Fibroblast of lung (primary cell): ENCODE measurements at regions not wholly inside any gene's neighbourhood (a gene's known extent, or its start where the extent isn't known, plus 50 kb on each side); places are given as distances from the start of the nearest gene placed in this dataset.

Source experiments
- DNase-seq, 2 donors: peaks; one replicate each; pipeline versions ENCODE4 v3.0.0 to v3.0.0-alpha.2; 2010; ENCODE audit warnings: low read depth in 2 of 2
- H2AFZ ChIP-seq: 2 replicates; pipeline ENCODE4 v1.5.1; 2012; ENCODE audit warnings: low read length, control low read depth, inconsistent platforms
- H3K27ac ChIP-seq: 2 replicates; pipeline ENCODE4 v1.5.1; 2011; ENCODE audit warnings: low read length, control low read depth; ENCODE audit not compliant: insufficient read depth
- H3K27me3 ChIP-seq: 2 replicates; pipeline ENCODE4 v1.5.1; 2011; ENCODE audit warnings: mild to moderate bottlenecking, low read length; ENCODE audit not compliant: control insufficient read depth, insufficient read depth
- H3K36me3 ChIP-seq: 2 replicates; pipeline ENCODE4 v1.5.1; 2011; ENCODE audit warnings: low read length; ENCODE audit not compliant: control insufficient read depth, insufficient read depth
- H3K4me1 ChIP-seq: 2 replicates; pipeline ENCODE4 v1.5.1; 2011; ENCODE audit warnings: low read length; ENCODE audit not compliant: control insufficient read depth, insufficient read depth; ENCODE audit errors: extremely low read depth
- H3K4me2 ChIP-seq: 2 replicates; pipeline ENCODE4 v1.5.1; 2011; ENCODE audit warnings: low read length, control low read depth; ENCODE audit not compliant: insufficient read depth; ENCODE audit errors: extremely low read depth
- H3K4me3 ChIP-seq, 4 experiments: fragments of 200-600 bp in 1 of 4; sonication (generic) in 1 of 4; replicated peaks in 1 of 4; 2 replicates each; pipeline ENCODE4 v1.5.1; 2011 to 2016; ENCODE audit warnings: low read length in 4 of 4, low read depth in 3 of 4, mild to moderate bottlenecking in 3 of 4, control low read depth in 2 of 4, inconsistent platforms in 1 of 4, mixed read lengths in 1 of 4; ENCODE audit not compliant: insufficient read depth in 1 of 4; ENCODE audit errors: control extremely low read depth in 1 of 4
- H3K79me2 ChIP-seq: 2 replicates; pipeline ENCODE4 v1.5.1; 2012; ENCODE audit warnings: mild to moderate bottlenecking, low read length, inconsistent platforms; ENCODE audit not compliant: control insufficient read depth, insufficient read depth
- H3K9ac ChIP-seq: 2 replicates; pipeline ENCODE4 v1.5.1; 2011; ENCODE audit warnings: mild to moderate bottlenecking, low read length, control low read depth; ENCODE audit not compliant: insufficient read depth
- H3K9me3 ChIP-seq: 2 replicates; pipeline ENCODE4 v1.5.1; 2012; ENCODE audit warnings: low read depth, low read length; ENCODE audit not compliant: control insufficient read depth, insufficient read depth
- H4K20me1 ChIP-seq: 2 replicates; pipeline ENCODE4 v1.5.1; 2011; ENCODE audit warnings: low read length; ENCODE audit not compliant: control insufficient read depth, insufficient read depth; ENCODE audit errors: extremely low read depth
- EZH2 ChIP-seq: IDR thresholded peaks from 2 replicates; pipeline ENCODE4 v1.5.1; 2012; ENCODE audit warnings: low read length, control low read depth, mild to moderate bottlenecking; ENCODE audit errors: missing control alignments
- TF ChIP-seq, protein P1 (sequence below), 2 donors: IDR thresholded peaks in 1 of 2; conservative IDR thresholded peaks in 1 of 2; 1 replicate in 1 of 2; 2 replicates in 1 of 2; pipeline ENCODE4 v1.5.1; 2011 to 2012; ENCODE audit warnings: low read length in 2 of 2, control low read depth in 1 of 2, inconsistent platforms in 1 of 2, low read depth in 1 of 2, mild to moderate bottlenecking in 1 of 2

DNA sequence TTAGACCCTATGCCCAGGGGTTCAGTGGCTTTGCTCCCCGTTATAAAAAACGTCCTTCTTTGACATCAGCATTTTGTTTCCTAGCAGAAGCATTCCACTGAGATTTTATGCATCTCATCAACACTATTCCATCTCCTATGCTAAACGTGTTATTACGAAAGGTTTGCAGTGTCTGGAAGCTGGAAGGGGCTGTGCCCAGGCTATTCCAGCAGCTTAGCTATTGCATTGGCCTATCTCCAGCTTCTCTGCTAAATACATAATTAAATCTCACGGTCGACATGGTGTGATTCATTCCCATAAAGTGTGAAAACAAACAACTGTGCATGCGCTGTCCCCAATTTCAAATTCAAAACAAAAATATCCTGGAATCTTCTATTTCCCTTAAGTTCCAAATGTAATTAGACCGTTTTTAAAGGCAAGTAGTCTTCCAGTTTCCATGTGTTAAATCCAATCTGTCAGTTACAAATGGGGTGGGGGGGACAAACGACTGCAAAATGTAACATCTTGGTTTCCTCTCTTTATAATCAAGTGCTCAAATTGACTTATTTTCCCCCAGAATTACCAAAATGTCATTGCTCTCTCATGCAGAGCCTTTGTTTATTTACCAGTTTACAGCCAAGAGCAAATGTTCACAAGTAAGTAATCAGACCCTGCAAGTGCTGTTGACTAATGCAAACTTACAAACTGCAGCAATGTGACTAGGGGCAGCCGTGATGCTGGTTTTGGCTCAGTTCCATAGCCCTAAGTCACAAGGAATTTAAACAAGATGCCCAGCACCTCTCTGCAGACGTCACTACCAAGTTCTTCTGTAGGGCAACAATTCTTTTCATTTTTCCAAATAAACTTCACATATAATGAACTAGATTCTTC lies 212.3 kb upstream of the RORB start:
- Histone ChIP-seq H3K36me3 (no peaks in the 10 kb centered on the region), H3K27me3 (no peaks in the 10 kb centered on the region)

DNA sequence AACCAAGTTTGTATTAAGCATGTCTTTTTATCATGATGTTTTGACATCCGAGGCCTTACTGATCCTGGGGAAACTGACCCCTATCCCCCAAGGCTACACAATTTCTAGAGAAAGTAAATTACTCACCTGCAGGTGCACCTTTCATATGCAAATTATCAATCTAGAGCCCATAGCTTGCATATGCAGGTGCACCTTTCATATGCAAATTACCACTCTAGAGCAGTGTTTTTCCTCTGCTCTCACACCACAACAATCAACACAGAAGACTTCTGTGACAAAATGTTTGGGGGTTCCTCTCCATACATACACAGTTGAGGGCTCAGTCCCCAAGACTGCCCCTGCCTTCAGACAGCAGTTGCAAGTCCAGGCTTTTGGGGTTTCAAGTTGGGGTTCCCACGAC lies 203.7 kb upstream of the RORB start:
- TF ChIP-seq, protein P1, sequence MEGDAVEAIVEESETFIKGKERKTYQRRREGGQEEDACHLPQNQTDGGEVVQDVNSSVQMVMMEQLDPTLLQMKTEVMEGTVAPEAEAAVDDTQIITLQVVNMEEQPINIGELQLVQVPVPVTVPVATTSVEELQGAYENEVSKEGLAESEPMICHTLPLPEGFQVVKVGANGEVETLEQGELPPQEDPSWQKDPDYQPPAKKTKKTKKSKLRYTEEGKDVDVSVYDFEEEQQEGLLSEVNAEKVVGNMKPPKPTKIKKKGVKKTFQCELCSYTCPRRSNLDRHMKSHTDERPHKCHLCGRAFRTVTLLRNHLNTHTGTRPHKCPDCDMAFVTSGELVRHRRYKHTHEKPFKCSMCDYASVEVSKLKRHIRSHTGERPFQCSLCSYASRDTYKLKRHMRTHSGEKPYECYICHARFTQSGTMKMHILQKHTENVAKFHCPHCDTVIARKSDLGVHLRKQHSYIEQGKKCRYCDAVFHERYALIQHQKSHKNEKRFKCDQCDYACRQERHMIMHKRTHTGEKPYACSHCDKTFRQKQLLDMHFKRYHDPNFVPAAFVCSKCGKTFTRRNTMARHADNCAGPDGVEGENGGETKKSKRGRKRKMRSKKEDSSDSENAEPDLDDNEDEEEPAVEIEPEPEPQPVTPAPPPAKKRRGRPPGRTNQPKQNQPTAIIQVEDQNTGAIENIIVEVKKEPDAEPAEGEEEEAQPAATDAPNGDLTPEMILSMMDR (conservative IDR thresholded peaks at IDR 0.05 in 1 of 2, IDR thresholded peaks at IDR 0.05 in 1 of 2; ENCODE audit: low read depth in 1 of 2, low read length in 2 of 2) = no peak
- no peak for TF ChIP-seq EZH2
- no peak overlapping the region for H3K27ac ChIP-seq
- no peak overlapping the region for H3K4me3 ChIP-seq
- H3K4me1 ChIP-seq = no peaks in the 10 kb centered on the region
- H2AFZ ChIP-seq = no peak overlapping the region
- H4K20me1 ChIP-seq = no peaks in the 10 kb centered on the region
- no peak overlapping the region for H3K9ac ChIP-seq
- no peaks in the 10 kb centered on the region for H3K27me3 ChIP-seq
- no peaks in the 10 kb centered on the region for H3K79me2 ChIP-seq
- DNase-seq = no peak
- H3K4me2 ChIP-seq = no peak overlapping the region
- H3K36me3 ChIP-seq = no peaks in the 10 kb centered on the region
- H3K9me3 ChIP-seq = no peaks in the 10 kb centered on the region

More for the DNA sequence above, 212.3 kb upstream of the RORB start:
- H3K79me2 ChIP-seq = no peaks in the 10 kb centered on the region
- no peak for TF ChIP-seq EZH2
- TF ChIP-seq, protein P1 (conservative IDR thresholded peaks at IDR 0.05 in 1 of 2, IDR thresholded peaks at IDR 0.05 in 1 of 2; ENCODE audit: low read depth in 1 of 2, low read length in 2 of 2) = no peak
- H3K9me3 ChIP-seq = no peaks in the 10 kb centered on the region
- no peaks in the 10 kb centered on the region for H4K20me1 ChIP-seq
- no peak overlapping the region for H3K4me2 ChIP-seq
- no peak overlapping the region for H2AFZ ChIP-seq
- no peak overlapping the region for H3K4me3 ChIP-seq
- no peak overlapping the region for H3K27ac ChIP-seq
- DNase-seq = peak in 1 of 2 donors; percentile 38
- no peak overlapping the region for H3K9ac ChIP-seq
- no peaks in the 10 kb centered on the region for H3K4me1 ChIP-seq

DNA sequence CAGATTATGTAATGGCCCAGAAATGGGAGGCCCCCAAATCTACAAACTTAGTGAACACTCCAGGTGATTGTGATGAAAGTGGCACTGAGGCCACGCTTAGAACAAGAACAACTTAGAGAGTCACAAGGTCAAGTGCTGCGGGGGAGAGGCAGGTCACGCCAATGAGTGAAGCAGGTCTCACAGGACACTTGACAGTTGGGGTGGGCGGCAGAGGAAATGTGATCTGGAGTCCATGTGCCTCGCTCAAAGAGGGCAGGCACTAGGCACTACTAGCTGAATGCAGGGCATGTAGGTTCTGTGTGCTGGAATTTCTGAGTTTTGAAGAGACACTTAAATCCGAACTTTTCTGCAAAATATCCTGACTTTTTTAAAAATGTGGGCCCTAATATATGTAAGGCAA lies 193.2 kb upstream of the RORB start:
- H3K79me2 ChIP-seq = no peaks in the 10 kb centered on the region
- H3K27me3 ChIP-seq = no peaks in the 10 kb centered on the region
- no peak for TF ChIP-seq EZH2
- TF ChIP-seq, protein P1 (conservative IDR thresholded peaks at IDR 0.05 in 1 of 2, IDR thresholded peaks at IDR 0.05 in 1 of 2; ENCODE audit: low read depth in 1 of 2, low read length in 2 of 2) = no peak
- no peaks in the 10 kb centered on the region for H3K36me3 ChIP-seq
- H3K4me1 ChIP-seq = no peaks in the 10 kb centered on the region
- no peak overlapping the region for H3K27ac ChIP-seq
- no peak overlapping the region for H3K4me2 ChIP-seq
- H3K4me3 ChIP-seq = no peak overlapping the region
- no peak overlapping the region for H3K9ac ChIP-seq
- H2AFZ ChIP-seq = no peak overlapping the region
- no peak for DNase-seq
- H4K20me1 ChIP-seq = no peaks in the 10 kb centered on the region
- no peaks in the 10 kb centered on the region for H3K9me3 ChIP-seq
